ENCODE measurements at regions not wholly inside any gene's neighbourhood (a gene's known extent, or its start where the extent isn't known, plus 50 kb on each side); places are given as distances from the start of the nearest gene placed in this dataset.

DNA sequence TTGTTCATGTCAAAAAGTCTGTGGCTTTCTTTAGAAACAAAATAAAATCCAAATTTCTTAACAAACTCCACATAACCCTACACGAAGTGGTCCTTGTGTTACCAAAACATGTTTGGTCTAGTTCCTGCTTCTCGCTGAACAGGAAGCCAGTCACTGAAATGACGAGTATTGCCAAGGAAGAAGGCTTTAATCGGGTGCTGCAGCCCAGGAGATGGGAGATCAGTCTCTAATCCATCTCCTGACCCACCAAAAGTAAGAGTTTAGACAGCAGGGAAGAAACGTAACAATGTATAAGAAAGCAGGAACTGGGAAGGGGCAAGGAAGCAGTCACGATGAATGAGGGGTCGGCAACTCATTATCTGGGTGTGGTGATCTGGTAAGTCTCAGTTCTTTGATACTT lies 144.6 kb upstream of the MAP9 start:
- H2BK15ac ChIP-seq (ENCODE audit: low read length) = no peak overlapping the region
- H3K4me2 ChIP-seq (ENCODE audit: insufficient read depth in 1 of 2, low read depth in 2 of 2, low read length in 2 of 2) = no peak overlapping the region
- no peaks in the 10 kb centered on the region for H3K4me1 ChIP-seq (replicated peaks in 1 of 4; ENCODE audit: control insufficient read depth in 3 of 4, insufficient read depth in 4 of 4, low read length in 3 of 4)
- H4K20me1 ChIP-seq (replicated peaks in 1 of 2; ENCODE audit: control insufficient read depth in 1 of 2, insufficient read depth in 2 of 2, low read length in 2 of 2) = no peaks in the 10 kb centered on the region
- ChIA-PET CTCF (ENCODE audit: partially characterized antibody) (interaction anchor here (1.9 kb wide), 1 partner anchor 265 kb away, joined by 8 read pairs; no protein-coding TSS in a partner anchor), POLR2A (ENCODE audit: partially characterized antibody) (no interaction called here)
- H3K36me3 ChIP-seq (ENCODE audit: control insufficient read depth in 2 of 4, insufficient read depth in 4 of 4, low read length in 3 of 4) = no peaks in the 10 kb centered on the region
- H2AFZ ChIP-seq (ENCODE audit: low read length) = no peak overlapping the region
- H3K56ac ChIP-seq (replicated peaks; ENCODE audit: insufficient read length, low read depth, low read length) = no peak overlapping the region
- no peaks in the 10 kb centered on the region for H3K27me3 ChIP-seq (replicated peaks in 1 of 4; ENCODE audit: control insufficient read depth in 3 of 4, extremely low read depth in 1 of 4, insufficient read depth in 3 of 4, low read length in 3 of 4)
- H3K9ac ChIP-seq (replicated peaks in 1 of 4; ENCODE audit: extremely low read depth in 1 of 4, low read depth in 3 of 4, low read length in 3 of 4) = no peak overlapping the region
- H3K9me3 ChIP-seq (ENCODE audit: insufficient read depth in 2 of 2, low read depth in 1 of 2, low read length in 1 of 2) = peaks cover 8 to 12% of the 10 kb centered on the region in 2 experiments; a peak in 2 of 4 replicates
- 68% methylated on average over 7 of the region's 7 CpGs; no CpG with 5 or more reads in 1 of the 2 experiments for WGBS, 2 experiments (ENCODE audit: extremely low coverage in 1 of 2, insufficient coverage in 1 of 2, insufficient read length in 1 of 2, insufficient replicate concordance in 2 of 2, low coverage in 1 of 2, low lambda C conversion rate in 2 of 2, missing lambda C conversion rate in 1 of 2)
- H2AK5ac ChIP-seq (ENCODE audit: low read depth, low read length) = no peak overlapping the region
- DNase-seq (ENCODE audit: low read depth in 1 of 2, low spot score in 2 of 2) (no peak), FAIRE-seq (no peak)
- no peak overlapping the region for H4K5ac ChIP-seq (ENCODE audit: insufficient read length, low read depth, low read length)
- no peaks in the 10 kb centered on the region for H3K79me1 ChIP-seq (ENCODE audit: low read depth, low read length)
- no peaks in the 10 kb centered on the region for H3K79me2 ChIP-seq (ENCODE audit: control insufficient read depth in 1 of 2, insufficient read depth in 2 of 2, low read length in 2 of 2)
- no peak overlapping the region for H3K14ac ChIP-seq (ENCODE audit: insufficient read length)
- no peak overlapping the region for H3K18ac ChIP-seq (ENCODE audit: extremely low read depth, low read length)
- H4K91ac ChIP-seq (replicated peaks; ENCODE audit: insufficient read length, low read length) = no peak overlapping the region
- no peak overlapping the region for H3K4ac ChIP-seq (replicated peaks; ENCODE audit: insufficient read length, low read depth, low read length)
- H2BK5ac ChIP-seq (ENCODE audit: low read depth, low read length) = no peak overlapping the region
- H3K4me3 ChIP-seq (ENCODE audit: extremely low read depth in 1 of 4, insufficient read depth in 2 of 4, low read depth in 3 of 4, low read length in 4 of 4) = no peak overlapping the region
- H2BK120ac ChIP-seq (replicated peaks; ENCODE audit: low read depth, low read length) = no peak overlapping the region
- no peak for TF ChIP-seq POLR2AphosphoS5 (IDR thresholded peaks at IDR 0.05; ENCODE audit: low read depth, low read length)
- no peak overlapping the region for H3K27ac ChIP-seq (ENCODE audit: low read depth, low read length)
- no peaks in the 10 kb centered on the region for H3K23me2 ChIP-seq (ENCODE audit: low read depth, low read length)
- no peak overlapping the region for H3K23ac ChIP-seq (ENCODE audit: insufficient read length)
- no peak overlapping the region for H2BK12ac ChIP-seq (ENCODE audit: low read depth, low read length)
- H2BK20ac ChIP-seq (ENCODE audit: low read length) = no peak overlapping the region
- no peak overlapping the region for H4K8ac ChIP-seq (ENCODE audit: extremely low read depth, insufficient read depth, low read length)

Data from H1 (cell line).